ENCODE measurements at regions not wholly inside any gene's neighbourhood (a gene's known extent, or its start where the extent isn't known, plus 50 kb on each side); places are given as distances from the start of the nearest gene placed in this dataset.

DNA sequence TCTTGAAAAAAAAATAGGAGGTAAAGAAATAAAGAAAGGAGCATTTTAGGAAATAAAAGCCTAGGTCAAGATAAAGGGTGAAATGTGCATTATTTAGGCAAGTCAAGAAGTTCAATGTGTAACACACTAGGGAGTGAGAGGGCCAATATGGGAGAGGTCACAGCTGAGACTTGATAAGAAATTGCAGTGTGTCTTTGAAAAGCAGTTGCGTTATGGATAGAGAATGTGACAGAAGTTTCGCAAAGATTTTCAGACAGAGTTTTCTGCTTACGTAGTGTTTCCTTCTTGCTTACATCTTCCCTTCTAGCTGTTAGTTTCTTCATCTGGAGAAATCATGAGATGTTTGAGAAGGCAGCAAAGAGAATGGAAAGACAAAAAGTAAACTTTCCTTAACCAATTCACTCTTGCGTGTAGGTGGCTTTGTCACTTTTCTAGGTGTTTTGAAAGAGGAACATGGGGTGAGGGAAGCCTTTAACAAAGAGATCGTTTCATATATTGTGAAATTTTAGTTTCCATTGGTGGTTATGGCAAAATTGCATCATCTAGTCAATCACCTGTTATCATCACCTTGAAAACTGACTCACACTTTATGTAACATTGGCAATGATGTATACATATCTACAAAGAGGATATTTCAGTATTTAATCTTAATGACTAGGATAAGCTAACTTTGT is 975.5 kb downstream of the OLFM4 start:
- intact Hi-C loops (cut with DNase I), result no loop called here
- no peaks in the 10 kb centered on the region for H3K27me3 ChIP-seq
- no peak overlapping the region for H3K27ac ChIP-seq
- DNase-seq, result no peak
- H3K4me3 ChIP-seq, result no peak overlapping the region
- H3K36me3 ChIP-seq (replicated peaks in 1 of 2), result no peaks in the 10 kb centered on the region
- 67 to 86% (median 76%) methylated on average over 5 of the region's 5 CpGs for WGBS, 4 donors
- H3K9me3 ChIP-seq (replicated peaks in 1 of 3), result no peaks in the 10 kb centered on the region
- TF ChIP-seq POLR2A (IDR thresholded peaks at IDR 0.05), result no peak
- TF ChIP-seq, protein P1, sequence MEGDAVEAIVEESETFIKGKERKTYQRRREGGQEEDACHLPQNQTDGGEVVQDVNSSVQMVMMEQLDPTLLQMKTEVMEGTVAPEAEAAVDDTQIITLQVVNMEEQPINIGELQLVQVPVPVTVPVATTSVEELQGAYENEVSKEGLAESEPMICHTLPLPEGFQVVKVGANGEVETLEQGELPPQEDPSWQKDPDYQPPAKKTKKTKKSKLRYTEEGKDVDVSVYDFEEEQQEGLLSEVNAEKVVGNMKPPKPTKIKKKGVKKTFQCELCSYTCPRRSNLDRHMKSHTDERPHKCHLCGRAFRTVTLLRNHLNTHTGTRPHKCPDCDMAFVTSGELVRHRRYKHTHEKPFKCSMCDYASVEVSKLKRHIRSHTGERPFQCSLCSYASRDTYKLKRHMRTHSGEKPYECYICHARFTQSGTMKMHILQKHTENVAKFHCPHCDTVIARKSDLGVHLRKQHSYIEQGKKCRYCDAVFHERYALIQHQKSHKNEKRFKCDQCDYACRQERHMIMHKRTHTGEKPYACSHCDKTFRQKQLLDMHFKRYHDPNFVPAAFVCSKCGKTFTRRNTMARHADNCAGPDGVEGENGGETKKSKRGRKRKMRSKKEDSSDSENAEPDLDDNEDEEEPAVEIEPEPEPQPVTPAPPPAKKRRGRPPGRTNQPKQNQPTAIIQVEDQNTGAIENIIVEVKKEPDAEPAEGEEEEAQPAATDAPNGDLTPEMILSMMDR (IDR thresholded peaks at IDR 0.05), result no peak
- no peaks in the 10 kb centered on the region for H3K4me1 ChIP-seq (replicated peaks in 1 of 2)

DNA sequence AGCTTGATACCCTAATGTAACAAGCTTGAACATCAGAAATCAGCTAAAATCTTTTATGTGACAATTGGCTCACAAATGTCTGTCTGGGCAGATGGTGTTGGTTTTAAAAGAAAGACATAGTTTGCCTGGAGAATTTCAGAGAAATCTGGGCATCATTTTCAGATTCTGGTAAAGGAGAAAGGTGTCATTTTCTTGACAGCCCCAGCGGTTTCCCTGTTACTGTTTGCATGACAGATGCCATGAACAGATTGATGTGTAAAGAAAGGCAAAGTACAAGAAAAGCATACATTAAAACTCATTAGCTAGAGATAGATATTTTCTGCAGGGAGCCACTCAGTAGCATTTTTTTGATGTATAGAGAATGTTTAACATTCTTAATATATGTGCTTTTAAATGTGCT is 987.9 kb downstream of the OLFM4 start:
- no peaks in the 10 kb centered on the region for H3K27me3 ChIP-seq
- no peaks in the 10 kb centered on the region for H3K4me1 ChIP-seq (replicated peaks in 1 of 2)
- intact Hi-C loops (cut with DNase I), result no loop called here
- H3K4me3 ChIP-seq, result no peak overlapping the region
- H3K36me3 ChIP-seq (replicated peaks in 1 of 2), result no peaks in the 10 kb centered on the region
- H3K27ac ChIP-seq, result no peak overlapping the region
- TF ChIP-seq, protein P1 (IDR thresholded peaks at IDR 0.05), result no peak
- TF ChIP-seq POLR2A (IDR thresholded peaks at IDR 0.05), result no peak
- DNase-seq, result no peak
- WGBS, 4 donors, result 64 to 78% (median 71%) methylated on average over 1 of the region's 1 CpG
- H3K9me3 ChIP-seq (replicated peaks in 1 of 3), result no peaks in the 10 kb centered on the region

DNA sequence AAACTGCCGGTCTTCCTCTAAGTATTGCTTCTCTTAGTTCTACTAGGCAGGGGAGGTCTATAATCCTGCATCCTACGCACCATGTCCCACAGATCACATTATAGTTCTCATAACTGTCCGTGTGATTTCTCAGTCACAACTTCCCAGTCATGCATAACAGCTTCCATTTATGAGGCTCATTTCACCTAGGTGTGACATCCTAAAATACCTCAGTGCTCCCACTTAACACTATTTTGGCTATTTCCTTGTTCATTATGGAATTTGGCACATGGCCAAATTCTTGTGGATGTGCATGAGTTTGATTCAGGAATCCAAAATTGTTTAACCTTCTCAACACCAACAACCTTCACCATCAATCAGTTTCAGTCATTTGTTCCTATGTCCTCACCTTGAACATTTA is 989.9 kb downstream of the OLFM4 start:
- Histone ChIP-seq H3K4me3 (no peak overlapping the region), H3K9me3 (replicated peaks in 1 of 3) (no peaks in the 10 kb centered on the region), H3K27me3 (no peaks in the 10 kb centered on the region), H3K27ac (no peak overlapping the region), H3K4me1 (replicated peaks in 1 of 2) (no peaks in the 10 kb centered on the region), H3K36me3 (replicated peaks in 1 of 2) (no peaks in the 10 kb centered on the region)
- WGBS, 4 donors, result 82 to 94% (median 87%) methylated on average over 3 of the region's 3 CpGs
- no peak for DNase-seq
- intact Hi-C loops (cut with DNase I), result no loop called here
- TF ChIP-seq POLR2A (IDR thresholded peaks at IDR 0.05), result no peak
- TF ChIP-seq, protein P1 (IDR thresholded peaks at IDR 0.05), result no peak

DNA sequence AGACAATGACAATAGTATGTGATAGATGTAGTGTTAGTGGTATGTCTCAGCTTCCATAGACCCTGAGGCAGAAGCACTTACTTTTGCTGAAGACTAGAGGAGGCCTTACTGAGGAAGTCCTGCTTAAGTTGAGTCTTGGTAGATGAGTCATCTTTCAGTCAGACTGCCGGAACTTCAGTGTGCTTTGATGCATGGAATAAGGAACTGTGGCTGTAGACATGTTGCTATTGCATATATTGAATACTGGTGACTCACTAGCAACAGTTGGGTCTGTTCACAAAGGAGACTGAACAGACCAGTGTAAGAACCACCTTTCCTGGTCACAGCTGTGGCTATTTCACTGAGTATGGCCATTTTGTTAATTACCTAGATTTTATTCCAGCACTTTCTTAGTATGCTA is 1000.6 kb downstream of the OLFM4 start:
- intact Hi-C loops (cut with DNase I), result no loop called here
- no peak for DNase-seq
- Histone ChIP-seq H3K36me3 (replicated peaks in 1 of 2) (no peaks in the 10 kb centered on the region), H3K27ac (no peak overlapping the region), H3K27me3 (no peaks in the 10 kb centered on the region), H3K4me1 (replicated peaks in 1 of 2) (no peaks in the 10 kb centered on the region), H3K4me3 (no peak overlapping the region), H3K9me3 (replicated peaks in 1 of 3) (no peaks in the 10 kb centered on the region)
- WGBS, 4 donors, result 11 to 60% (median 59%) methylated on average over 1 of the region's 1 CpG
- TF ChIP-seq, protein P1 (IDR thresholded peaks at IDR 0.05), result no peak
- TF ChIP-seq POLR2A (IDR thresholded peaks at IDR 0.05), result no peak
